NCI-H748 (cell line): ENCODE measurements at regions not wholly inside any gene's neighbourhood (a gene's known extent, or its start where the extent isn't known, plus 50 kb on each side); places are given as distances from the start of the nearest gene placed in this dataset.
"Not testable (repeated sequence)": the region's sequence is repeated elsewhere in the genome, so short reads cannot be mapped to it uniquely, and the experiment has no call there.

Source experiments
- DNase-seq: peaks from one replicate; lab custom pipeline; 2025; ENCODE audit not compliant: unreplicated experiment; lab: John Stamatoyannopoulos, UW

GRCh38 chr1:243074224-243074623 is 180.9 kb downstream of the CEP170 start:
- not testable (repeated sequence) for DNase-seq

- not testable (repeated sequence) for DNase-seq
Observed at GRCh38 chr1:243067056-243067455, 188.0 kb downstream of the CEP170 start.

DNA sequence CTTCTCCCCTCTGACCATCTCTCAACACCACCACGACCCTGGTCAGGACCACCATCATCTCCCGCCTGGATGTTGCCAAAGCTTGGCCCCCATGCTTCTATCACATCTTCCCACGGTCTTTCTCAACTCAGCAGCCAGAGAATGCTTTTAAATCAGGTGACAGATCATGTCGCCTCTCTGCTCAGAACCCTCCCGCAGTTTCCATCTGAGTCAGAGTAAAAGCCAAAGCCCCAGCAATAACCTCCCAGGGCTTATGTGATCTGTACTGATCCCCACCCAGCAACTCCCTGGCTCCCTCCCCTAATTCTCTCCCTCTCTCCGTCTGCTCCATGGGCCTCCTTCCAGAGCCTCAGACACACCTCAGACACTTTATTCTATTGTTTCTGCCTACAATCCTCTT is 193.1 kb downstream of the CEP170 start:
- not testable (repeated sequence) for DNase-seq

DNA sequence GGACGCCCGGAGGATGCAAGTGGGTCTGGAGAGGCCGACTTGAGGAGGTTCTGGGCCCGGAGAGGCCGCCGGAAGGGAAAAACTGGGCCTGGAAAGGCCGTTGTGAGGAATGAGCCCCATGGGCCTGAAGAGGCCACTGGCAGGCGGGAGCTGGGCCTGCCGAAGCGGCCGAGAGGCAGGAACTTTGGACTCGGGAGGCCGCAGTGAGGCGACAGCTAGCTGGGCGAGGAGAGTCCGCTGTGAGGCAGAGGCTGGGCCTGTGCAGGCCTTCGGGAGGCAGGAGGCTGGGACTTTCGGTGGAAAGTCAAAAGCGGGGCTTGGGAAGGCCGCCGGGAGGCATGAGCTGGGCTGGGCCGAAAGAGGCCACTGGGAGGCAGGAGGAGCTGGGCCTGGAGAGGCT is 199.6 kb downstream of the CEP170 start:
- DNase-seq: not testable (repeated sequence)

- not testable (repeated sequence) for DNase-seq
Observed at GRCh38 chr1:243055091-243055490, 200.0 kb downstream of the CEP170 start.

GRCh38 chr1:243054681-243055080 is 200.4 kb downstream of the CEP170 start:
- DNase-seq: not testable (repeated sequence)

DNA sequence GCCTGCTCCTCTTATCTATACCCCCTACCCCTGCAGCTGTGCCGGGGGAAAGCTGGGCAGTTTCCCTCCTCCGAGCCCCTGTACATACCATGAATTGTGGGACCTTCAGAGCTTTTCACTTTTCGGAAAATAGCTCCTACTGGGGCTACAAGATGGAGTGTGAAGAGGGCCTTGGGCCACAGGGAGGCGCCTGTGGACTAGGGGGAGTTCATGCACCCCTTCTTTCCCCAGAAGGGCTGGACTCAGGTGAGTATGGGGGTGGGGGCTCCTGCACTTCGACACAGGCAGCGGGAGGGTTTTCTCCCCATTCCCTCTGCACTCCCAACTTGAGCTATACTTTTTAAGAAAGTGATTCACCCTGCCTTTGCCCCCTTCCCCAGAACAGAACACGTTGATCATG is 202.0 kb downstream of the CEP170 start:
- not testable (repeated sequence) for DNase-seq

DNA sequence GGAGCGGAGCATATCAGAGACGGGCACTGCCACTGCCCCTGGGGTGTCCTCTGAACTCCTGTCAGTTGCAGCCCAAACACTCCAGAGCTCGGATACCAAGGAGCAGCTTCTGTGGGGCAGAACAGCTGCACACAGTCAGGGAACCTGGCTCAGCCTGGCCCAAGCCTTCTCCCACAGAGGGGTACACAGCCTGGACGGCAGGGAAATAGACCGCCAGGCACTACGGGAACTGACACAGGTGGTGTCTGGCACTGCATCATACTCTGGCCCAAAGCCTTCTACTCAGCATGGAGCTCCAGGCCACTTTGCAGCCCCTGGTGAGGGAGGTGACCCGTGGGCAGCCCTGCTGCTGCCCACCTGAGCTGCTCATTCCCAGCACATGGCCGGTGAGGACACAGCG is 204.5 kb downstream of the CEP170 start:
- DNase-seq: not testable (repeated sequence)

- not testable (repeated sequence) for DNase-seq
Observed at GRCh38 chr1:243049716-243050115, 205.4 kb downstream of the CEP170 start.

DNA sequence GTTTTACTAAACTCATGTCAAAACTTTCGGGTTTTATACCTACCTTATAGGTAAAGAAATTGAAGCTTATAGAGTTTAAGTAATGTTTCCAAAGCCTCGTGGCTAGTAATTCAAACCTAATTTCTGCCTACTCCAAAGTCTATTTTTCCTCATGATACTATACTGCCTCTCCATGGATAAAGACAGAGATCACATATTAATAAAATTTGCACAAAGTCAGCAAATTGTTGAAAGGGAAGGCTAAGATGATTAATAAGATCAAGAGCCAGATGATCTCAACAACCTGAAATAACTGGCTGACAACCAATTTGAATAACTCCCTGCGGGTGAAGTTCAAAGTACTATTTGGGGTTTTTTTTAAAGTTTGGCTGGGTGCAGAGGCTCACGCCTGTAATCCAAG is 233.7 kb downstream of the CEP170 start:
- DNase-seq: not testable (repeated sequence)

DNA sequence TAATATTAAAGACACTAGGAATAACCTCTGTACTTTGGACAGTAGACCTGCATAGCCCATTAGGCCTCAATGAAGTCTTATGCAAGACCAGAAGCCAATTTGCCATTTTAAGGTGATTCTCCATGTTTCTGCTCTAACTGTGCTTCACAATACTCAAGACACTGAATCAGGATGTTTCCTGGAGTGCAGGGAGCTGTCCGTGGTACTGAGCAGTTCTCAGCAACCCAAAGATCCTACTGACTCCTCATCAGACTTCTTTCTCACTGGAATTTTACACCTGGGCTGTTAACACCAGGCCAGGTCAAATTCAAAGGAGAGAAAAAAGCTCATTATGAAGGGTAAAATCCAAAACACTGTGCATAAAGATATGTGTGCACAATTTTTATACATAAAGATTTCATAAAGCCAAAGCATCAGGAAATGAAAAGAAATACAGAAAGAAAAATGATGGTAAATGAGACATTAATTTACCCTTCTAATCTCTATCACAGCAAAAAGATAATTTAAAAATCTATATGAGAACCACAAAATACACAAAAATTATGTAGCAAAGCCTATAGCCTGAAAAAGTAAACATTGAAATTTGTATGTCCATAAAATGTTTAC is 235.9 kb downstream of the CEP170 start:
- not testable (repeated sequence) for DNase-seq

DNA sequence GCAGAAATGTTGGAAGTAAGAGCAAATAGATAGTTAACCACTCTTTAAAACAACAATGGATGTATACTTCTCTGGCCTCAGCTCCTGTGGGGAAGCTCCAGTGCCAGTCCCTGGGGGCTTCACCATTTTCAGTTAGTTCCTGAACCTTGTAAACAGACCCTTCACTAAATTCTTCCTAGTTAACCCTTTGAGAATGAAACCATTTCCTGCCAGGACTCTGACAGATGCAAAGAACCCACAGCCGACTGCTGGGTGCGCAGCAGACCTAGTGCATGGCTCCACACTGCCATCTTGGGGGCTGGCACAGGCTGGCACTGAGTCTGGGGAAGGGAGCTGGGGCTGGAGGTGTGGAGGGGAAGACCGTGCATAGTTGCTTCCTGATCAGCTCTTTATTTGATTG is 244.4 kb downstream of the CEP170 start:
- DNase-seq: peak; percentile 10

DNA sequence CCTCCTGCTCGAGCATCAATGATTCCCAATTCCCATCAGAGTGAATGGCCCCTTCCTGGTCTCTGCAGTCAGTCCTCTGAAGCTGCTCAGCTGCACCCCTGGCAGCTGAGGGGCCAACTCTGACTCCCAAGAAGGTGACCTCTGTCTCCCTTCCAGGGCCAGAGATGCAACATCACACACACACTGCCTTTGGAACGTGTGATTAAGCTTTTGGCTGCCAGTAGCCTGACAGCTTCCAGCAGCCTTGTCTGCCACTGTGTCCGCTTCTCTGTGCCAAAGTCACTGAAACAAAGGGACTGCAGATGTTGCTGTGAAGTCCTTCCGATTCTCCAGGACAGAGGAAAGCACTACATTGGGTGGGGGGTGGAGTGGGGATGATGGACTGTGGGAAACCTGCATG is 254.1 kb downstream of the CEP170 start:
- not testable (repeated sequence) for DNase-seq

GRCh38 chr1:242992776-242993175 is 262.3 kb downstream of the CEP170 start:
- not testable (repeated sequence) for DNase-seq

GRCh38 chr1:242985096-242985495 is 270.0 kb downstream of the CEP170 start:
- DNase-seq: not testable (repeated sequence)

- DNase-seq: not testable (repeated sequence)
Observed at GRCh38 chr1:242973341-242973740, 281.7 kb downstream of the CEP170 start.

- DNase-seq: no peak
Observed at GRCh38 chr1:242966892-242967291, 288.2 kb downstream of the CEP170 start.

GRCh38 chr1:242959397-242959796 is 295.7 kb downstream of the CEP170 start:
- not testable (repeated sequence) for DNase-seq

DNA sequence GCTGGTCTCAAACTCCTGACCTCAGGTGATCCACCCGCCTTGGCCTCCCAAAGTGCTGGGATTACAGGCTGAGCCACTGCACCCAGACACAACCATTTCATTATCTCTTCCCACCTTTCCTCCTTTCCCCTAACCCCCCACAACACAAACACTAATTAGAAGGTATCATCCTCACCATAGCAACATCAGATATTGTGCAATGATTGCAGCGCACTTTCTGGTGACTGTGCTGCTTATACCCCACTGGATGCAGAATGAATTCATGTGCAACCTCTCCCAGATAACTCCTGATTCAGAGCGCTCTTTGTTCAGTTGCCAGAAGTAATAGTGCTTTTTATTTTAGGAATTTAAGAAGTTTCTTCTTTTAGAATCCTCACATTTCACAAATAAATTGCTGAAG is 300.1 kb downstream of the CEP170 start:
- peak; percentile 37 for DNase-seq

GRCh38 chr1:242946206-242946605 is 308.9 kb downstream of the CEP170 start:
- DNase-seq: no peak

DNA sequence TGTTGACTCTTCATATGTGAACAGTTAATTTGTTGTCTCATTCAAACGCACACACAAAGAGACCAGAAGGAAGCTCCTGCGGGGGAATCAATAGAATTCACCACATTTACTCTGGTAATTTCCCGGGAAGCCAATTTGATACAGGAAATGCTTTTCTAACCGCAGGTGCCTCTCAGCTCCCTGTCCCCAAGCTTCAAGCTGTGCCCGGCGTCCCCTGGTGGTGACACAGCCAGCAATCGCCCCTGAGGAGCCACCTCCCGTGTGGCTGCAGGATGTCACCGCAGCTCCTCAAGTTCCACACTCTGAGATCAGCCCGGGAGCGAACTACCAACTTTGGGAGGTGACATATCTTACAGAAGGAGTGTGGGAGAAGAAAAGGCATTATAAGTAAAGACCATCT is 318.4 kb downstream of the CEP170 start:
- peak; percentile 78 for DNase-seq

DNA sequence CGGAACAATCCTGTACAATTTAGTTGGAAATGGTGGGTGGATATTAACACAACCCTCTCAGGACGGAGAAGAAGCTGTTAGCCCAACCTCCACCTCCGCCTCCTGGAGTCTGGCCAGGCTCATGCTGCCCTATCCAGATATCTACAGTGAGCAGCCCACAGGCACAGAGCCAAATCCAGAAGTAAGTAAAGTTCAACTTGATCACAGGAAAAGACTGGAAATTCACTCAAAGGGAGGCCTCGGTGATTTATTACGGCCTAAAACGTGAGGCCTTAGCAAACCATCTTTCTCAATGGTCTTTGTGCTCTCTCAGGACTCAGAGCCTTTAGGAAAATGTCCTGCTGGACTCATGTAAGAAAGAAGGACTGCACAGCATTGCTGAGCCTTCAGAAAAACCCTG is 330.4 kb downstream of the CEP170 start:
- not testable (repeated sequence) for DNase-seq

DNA sequence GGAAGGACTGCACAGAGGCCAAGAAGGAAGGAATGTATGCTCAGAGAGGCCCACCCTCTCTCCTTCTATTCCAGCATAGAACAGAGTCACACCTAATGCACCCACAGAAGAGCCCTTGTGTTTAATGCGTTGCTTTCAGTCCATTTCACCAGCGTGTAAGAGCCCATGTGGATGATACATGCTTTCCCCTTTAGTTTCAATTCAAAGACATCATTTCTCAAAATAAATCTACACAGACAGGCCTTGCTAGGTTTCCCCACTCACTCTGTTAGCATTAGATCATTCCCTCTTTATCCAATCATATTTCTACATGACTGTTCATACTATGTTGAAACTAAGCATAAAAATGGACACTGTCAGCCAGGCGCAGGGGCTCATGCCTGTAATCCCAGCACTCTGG is 331.5 kb downstream of the CEP170 start:
- DNase-seq: not testable (repeated sequence)
